Colonic mucosa (tissue), 4 donors: ENCODE measurements at regions not wholly inside any gene's neighbourhood (a gene's known extent, or its start where the extent isn't known, plus 50 kb on each side); places are given as distances from the start of the nearest gene placed in this dataset.

Experiments
- DNase-seq: peaks from one replicate; pipeline ENCODE4 v3.0.0-alpha.2; 2020
- H3K27ac ChIP-seq: fragments of 200-600 bp; one replicate; pipeline ENCODE4 v1.8.0; 2021
- H3K27me3 ChIP-seq: fragments of 200-600 bp; one replicate; pipeline ENCODE4 v1.8.0; 2021
- H3K36me3 ChIP-seq: fragments of 200-600 bp; one replicate; pipeline ENCODE4 v1.8.0; 2021
- H3K4me1 ChIP-seq: fragments of 200-600 bp; one replicate; pipeline ENCODE4 v1.8.0; 2021; ENCODE audit warnings: mild to moderate bottlenecking
- H3K4me3 ChIP-seq: fragments of 200-600 bp; one replicate; pipeline ENCODE4 v1.8.0; 2021
- H3K9ac ChIP-seq, 2 donors: one replicate each; pipeline ENCODE4 v1.7.0; 2013; ENCODE audit warnings: control low read depth in 2 of 2, low read depth in 2 of 2, low read length in 2 of 2
- H3K9me3 ChIP-seq: fragments of 200-600 bp; one replicate; pipeline ENCODE4 v1.8.0; 2021
- intact Hi-C: fragments of 100-400 bp; cut with DNase I; formaldehyde crosslinking; loops from one replicate; pipeline ENCODE4 v1.14.1; 2022
- TF ChIP-seq, protein P1 (sequence below): fragments of 200-600 bp; IDR thresholded peaks from one replicate; pipeline ENCODE4 v1.8.0; 2022; ENCODE audit warnings: antibody characterized with exemption, mild to moderate bottlenecking
- donor health status: healthy.
- donor health status: DM: no; HTN: no; CAD: no.
- donor health status: DM: no; HTN: no; CAD: no.

DNA sequence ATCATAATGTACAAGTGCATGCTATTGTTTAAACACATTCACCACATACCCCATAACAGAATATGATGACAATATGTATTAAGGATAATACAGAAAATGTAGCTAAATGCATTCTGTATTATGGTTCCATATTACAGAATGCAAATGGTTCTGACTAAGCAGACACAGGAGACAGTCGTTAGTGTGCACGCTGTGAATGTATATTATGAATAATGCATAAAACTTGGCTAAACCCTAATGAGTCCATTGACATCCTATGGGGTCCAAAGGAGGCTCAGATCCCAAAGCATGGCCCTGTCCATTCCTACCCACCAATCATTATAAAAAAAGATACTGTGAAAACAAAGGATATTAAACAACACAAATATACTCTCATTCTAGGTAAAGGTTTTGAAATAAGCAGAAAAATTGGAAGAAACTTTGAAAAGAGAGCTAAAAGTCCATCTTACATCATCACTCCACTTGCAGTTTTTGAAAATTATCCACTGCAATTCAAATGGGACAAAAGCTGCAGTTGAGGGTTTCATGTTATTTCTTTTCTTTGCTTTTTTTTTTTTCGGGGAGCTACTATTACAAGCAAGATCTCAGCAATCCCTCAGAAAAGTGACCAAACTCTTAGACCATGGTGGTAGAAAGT, 415.1 kb downstream of the BCAT1 start:
- H3K9me3 ChIP-seq = no peaks in the 10 kb centered on the region
- DNase-seq = no peak
- H3K4me1 ChIP-seq = no peaks in the 10 kb centered on the region
- no peaks in the 10 kb centered on the region for H3K27me3 ChIP-seq
- no peak overlapping the region for H3K9ac ChIP-seq
- no peaks in the 10 kb centered on the region for H3K36me3 ChIP-seq
- TF ChIP-seq, protein P1, sequence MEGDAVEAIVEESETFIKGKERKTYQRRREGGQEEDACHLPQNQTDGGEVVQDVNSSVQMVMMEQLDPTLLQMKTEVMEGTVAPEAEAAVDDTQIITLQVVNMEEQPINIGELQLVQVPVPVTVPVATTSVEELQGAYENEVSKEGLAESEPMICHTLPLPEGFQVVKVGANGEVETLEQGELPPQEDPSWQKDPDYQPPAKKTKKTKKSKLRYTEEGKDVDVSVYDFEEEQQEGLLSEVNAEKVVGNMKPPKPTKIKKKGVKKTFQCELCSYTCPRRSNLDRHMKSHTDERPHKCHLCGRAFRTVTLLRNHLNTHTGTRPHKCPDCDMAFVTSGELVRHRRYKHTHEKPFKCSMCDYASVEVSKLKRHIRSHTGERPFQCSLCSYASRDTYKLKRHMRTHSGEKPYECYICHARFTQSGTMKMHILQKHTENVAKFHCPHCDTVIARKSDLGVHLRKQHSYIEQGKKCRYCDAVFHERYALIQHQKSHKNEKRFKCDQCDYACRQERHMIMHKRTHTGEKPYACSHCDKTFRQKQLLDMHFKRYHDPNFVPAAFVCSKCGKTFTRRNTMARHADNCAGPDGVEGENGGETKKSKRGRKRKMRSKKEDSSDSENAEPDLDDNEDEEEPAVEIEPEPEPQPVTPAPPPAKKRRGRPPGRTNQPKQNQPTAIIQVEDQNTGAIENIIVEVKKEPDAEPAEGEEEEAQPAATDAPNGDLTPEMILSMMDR = no peak
- intact Hi-C loops = no loop called here
- H3K4me3 ChIP-seq = no peak overlapping the region
- H3K27ac ChIP-seq = no peak overlapping the region

GRCh38 chr12:24530689-24531088, 418.2 kb downstream of the BCAT1 start:
- Histone ChIP-seq H3K27ac (no peak overlapping the region), H3K36me3 (no peaks in the 10 kb centered on the region), H3K4me1 (no peaks in the 10 kb centered on the region), H3K9ac (no peak overlapping the region), H3K4me3 (no peak overlapping the region), H3K27me3 (no peaks in the 10 kb centered on the region), H3K9me3 (no peaks in the 10 kb centered on the region)
- DNase-seq = no peak
- TF ChIP-seq, protein P1 = no peak
- intact Hi-C loops = no loop called here

GRCh38 chr12:24527102-24527501, 421.8 kb downstream of the BCAT1 start:
- no peaks in the 10 kb centered on the region for H3K36me3 ChIP-seq
- TF ChIP-seq, protein P1 = no peak
- intact Hi-C loops = no loop called here
- H3K27ac ChIP-seq = no peak overlapping the region
- H3K9me3 ChIP-seq = no peaks in the 10 kb centered on the region
- H3K4me1 ChIP-seq = no peaks in the 10 kb centered on the region
- no peak overlapping the region for H3K9ac ChIP-seq
- no peaks in the 10 kb centered on the region for H3K27me3 ChIP-seq
- no peak for DNase-seq
- H3K4me3 ChIP-seq = no peak overlapping the region

DNA sequence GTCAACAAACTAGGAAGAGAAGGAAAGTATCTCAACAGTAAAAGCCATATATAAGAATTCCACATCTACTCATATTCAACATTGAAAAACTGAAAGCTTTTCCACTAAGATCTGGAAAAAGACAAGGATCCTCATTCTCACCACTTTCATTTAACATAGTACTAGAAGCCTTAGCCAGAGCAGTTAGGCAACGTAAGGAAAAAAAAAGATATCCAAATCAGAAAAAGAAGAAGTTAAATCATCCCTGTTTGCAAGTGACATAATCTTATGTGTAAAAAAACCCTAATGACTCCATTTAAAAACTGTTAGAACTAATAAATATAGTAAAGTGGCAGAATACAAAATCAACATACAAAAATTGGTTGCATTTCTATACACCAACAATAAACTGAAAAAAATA, 426.2 kb downstream of the BCAT1 start:
- no peaks in the 10 kb centered on the region for H3K4me1 ChIP-seq
- intact Hi-C loops = no loop called here
- H3K9me3 ChIP-seq = no peaks in the 10 kb centered on the region
- no peak overlapping the region for H3K4me3 ChIP-seq
- H3K27ac ChIP-seq = no peak overlapping the region
- no peaks in the 10 kb centered on the region for H3K36me3 ChIP-seq
- no peaks in the 10 kb centered on the region for H3K27me3 ChIP-seq
- TF ChIP-seq, protein P1 = no peak
- no peak overlapping the region for H3K9ac ChIP-seq
- DNase-seq = no peak

DNA sequence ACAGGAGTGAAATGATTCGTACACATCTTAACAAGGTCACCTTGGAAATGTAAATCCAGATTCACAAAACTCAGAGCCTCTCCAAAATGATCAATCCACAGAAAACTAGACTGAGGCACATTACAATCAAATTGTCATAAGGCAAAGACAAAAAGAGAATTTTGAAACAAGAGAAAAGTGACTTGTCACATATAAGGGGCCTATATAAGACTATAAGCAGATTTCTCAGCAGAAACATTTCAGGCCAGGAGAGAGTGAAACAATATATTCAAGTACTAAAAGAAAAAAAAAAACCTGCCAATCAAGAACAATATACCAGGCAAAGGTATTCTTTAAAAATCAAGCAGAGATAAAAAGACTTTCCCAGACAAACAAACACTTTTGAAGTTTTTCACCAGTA, 429.1 kb downstream of the BCAT1 start:
- Histone ChIP-seq H3K4me1 (no peaks in the 10 kb centered on the region), H3K36me3 (no peaks in the 10 kb centered on the region), H3K27me3 (no peaks in the 10 kb centered on the region), H3K9ac (no peak overlapping the region), H3K4me3 (no peak overlapping the region), H3K27ac (no peak overlapping the region), H3K9me3 (no peaks in the 10 kb centered on the region)
- intact Hi-C loops = no loop called here
- no peak for DNase-seq
- TF ChIP-seq, protein P1 = no peak
